PC-3 (cell line): ENCODE measurements at regions not wholly inside any gene's neighbourhood (a gene's known extent, or its start where the extent isn't known, plus 50 kb on each side); places are given as distances from the start of the nearest gene placed in this dataset.

Source experiments
- ATAC-seq: fragments of 200-7000 bp; cut with Tn5 transposase; 2 replicates; pipeline ENCODE4 v1.9.1; 2020; ENCODE audit warnings: mild to moderate bottlenecking, moderate library complexity
- BruUV-seq: library from RNA; stranded (reverse); fragments of 400-500 nt; replicated peaks from 2 replicates; lab custom pipeline; 2021; lab: Mats Ljungman, UMichigan
- CTCF ChIA-PET: fragments of 300-600 bp; sonication (Branson Sonifier 250); formaldehyde crosslinking; loops from one replicate; lab custom pipeline; 2022; ENCODE audit warnings: antibody characterized with exemption; lab: Charles Lee
- POLR2A ChIA-PET: fragments of 300-600 bp; sonication (Branson Sonifier 250); formaldehyde crosslinking; loops from one replicate; lab custom pipeline; 2022; ENCODE audit warnings: antibody characterized with exemption; ENCODE audit not compliant: unreplicated experiment; lab: Charles Lee
- DNase-seq: peaks from one replicate; pipeline ENCODE4 v3.0.0-alpha.2; 2015
- H2AFZ ChIP-seq: fragments of 300-600 bp; sonication (generic); 2 replicates; pipeline ENCODE4 v1.6.0; 2016; ENCODE audit warnings: antibody characterized with exemption, low read length
- H3F3A ChIP-seq: fragments of 300-600 bp; sonication (generic); one replicate; pipeline ENCODE4 v1.6.0; 2017; ENCODE audit warnings: antibody characterized with exemption, low read length, control low read depth, mild to moderate bottlenecking; ENCODE audit not compliant: unreplicated experiment
- H3K27ac ChIP-seq: fragments of 300-600 bp; sonication (generic); 2 replicates; pipeline ENCODE4 v1.5.1; 2016; ENCODE audit warnings: mild to moderate bottlenecking, low read length
- H3K27me3 ChIP-seq: fragments of 300-600 bp; sonication (generic); 2 replicates; pipeline ENCODE4 v1.6.1; 2016; ENCODE audit warnings: low read length, mixed read lengths
- H3K36me3 ChIP-seq: fragments of 300-600 bp; sonication (generic); 2 replicates; pipeline ENCODE4 v1.6.1; 2016; ENCODE audit warnings: low read depth, mixed run types, low read length, mixed read lengths
- H3K4me1 ChIP-seq: fragments of 300-600 bp; sonication (generic); 2 replicates; pipeline ENCODE4 v1.5.1; 2016; ENCODE audit warnings: low read length; ENCODE audit not compliant: insufficient read depth
- H3K4me2 ChIP-seq: fragments of 300-600 bp; sonication (generic); 2 replicates; pipeline ENCODE4 v1.6.0; 2016; ENCODE audit warnings: low read length
- H3K4me3 ChIP-seq: fragments of 300-600 bp; sonication (generic); 2 replicates; pipeline ENCODE4 v1.5.1; 2016; ENCODE audit warnings: mild to moderate bottlenecking, low read length, mixed read lengths
- H3K79me2 ChIP-seq: fragments of 300-600 bp; sonication (generic); 2 replicates; pipeline ENCODE4 v1.6.1; 2017; ENCODE audit warnings: low read length, mixed read lengths
- H3K9ac ChIP-seq: fragments of 300-600 bp; sonication (generic); 2 replicates; pipeline ENCODE4 v1.6.0; 2016; ENCODE audit warnings: mild to moderate bottlenecking, low read length
- H3K9me2 ChIP-seq: fragments of 300-600 bp; sonication (generic); replicated peaks from 2 replicates; pipeline ENCODE4 v1.6.1; 2016; ENCODE audit warnings: mixed run types, low read length, mixed read lengths
- H3K9me3 ChIP-seq: fragments of 300-600 bp; sonication (generic); 2 replicates; pipeline ENCODE4 v1.6.1; 2016; ENCODE audit warnings: low read length, mixed read lengths
- H4K20me1 ChIP-seq: fragments of 300-600 bp; sonication (generic); 2 replicates; pipeline ENCODE4 v1.6.1; 2016; ENCODE audit warnings: low read length, mixed read lengths
- CTCF ChIP-seq: fragments of 300-600 bp; sonication (generic); conservative IDR thresholded peaks from 2 replicates; pipeline ENCODE4 v1.5.1; 2017; ENCODE audit warnings: antibody characterized with exemption, low read depth, mild to moderate bottlenecking, low read length
- EZH2 ChIP-seq: fragments of 300-600 bp; sonication (generic); IDR thresholded peaks from one replicate; pipeline ENCODE4 v1.6.1; 2017; ENCODE audit warnings: antibody characterized with exemption, mild to moderate bottlenecking, low read length; ENCODE audit not compliant: unreplicated experiment
- EZH2phosphoT487 ChIP-seq: fragments of 300-600 bp; sonication (generic); IDR thresholded peaks from 2 replicates; pipeline ENCODE4 v1.6.1; 2018; ENCODE audit warnings: mild to moderate bottlenecking, antibody characterized with exemption, low read length, borderline replicate concordance
- intact Hi-C: fragments of 100-400 bp; cut with micrococcal nuclease; formaldehyde crosslinking; loops from 2 replicates; pipeline ENCODE4 v1.9.0; 2023

GRCh38 chr9:29060041-29060440 lies 1486.8 kb upstream of the C9orf72 start:
- TF ChIP-seq EZH2phosphoT487 (no peak), EZH2 (no peak)
- ATAC-seq, result no peak
- CTCF ChIA-PET, result no interaction called here

GRCh38 chr9:29062446-29062845 lies 1489.2 kb upstream of the C9orf72 start:
- POLR2A ChIA-PET, result no interaction called here
- H3K9me3 ChIP-seq, result no peaks in the 10 kb centered on the region
- no peak for ATAC-seq
- no peaks in the 10 kb centered on the region for H3K9me2 ChIP-seq
- CTCF ChIA-PET, result no interaction called here
- no peaks in the 10 kb centered on the region for H3K79me2 ChIP-seq
- H3K4me2 ChIP-seq, result no peak overlapping the region
- no peak overlapping the region for H2AFZ ChIP-seq
- no peak overlapping the region for H3K4me3 ChIP-seq
- no peaks in the 10 kb centered on the region for H3K36me3 ChIP-seq
- no peaks in the 10 kb centered on the region for H3K4me1 ChIP-seq
- no peak for DNase-seq
- no peaks in the 10 kb centered on the region for H4K20me1 ChIP-seq
- H3F3A ChIP-seq, result no peaks in the 10 kb centered on the region
- no TSS peak for BruUV-seq
- intact Hi-C loops, result no loop called here
- no peak overlapping the region for H3K27ac ChIP-seq
- H3K27me3 ChIP-seq, result no peaks in the 10 kb centered on the region
- H3K9ac ChIP-seq, result no peak overlapping the region
- TF ChIP-seq CTCF (no peak), EZH2 (no peak), EZH2phosphoT487 (no peak)

More at GRCh38 chr9:29060041-29060440, 1486.8 kb upstream of the C9orf72 start:
- POLR2A ChIA-PET, result no interaction called here
- Histone ChIP-seq H3K4me1 (no peaks in the 10 kb centered on the region), H3F3A (no peaks in the 10 kb centered on the region), H3K36me3 (no peaks in the 10 kb centered on the region), H3K9me3 (no peaks in the 10 kb centered on the region), H4K20me1 (no peaks in the 10 kb centered on the region), H3K4me3 (no peak overlapping the region), H3K79me2 (no peaks in the 10 kb centered on the region), H3K4me2 (no peak overlapping the region), H3K27me3 (no peaks in the 10 kb centered on the region), H3K9ac (no peak overlapping the region), H3K9me2 (no peaks in the 10 kb centered on the region), H2AFZ (no peak overlapping the region), H3K27ac (no peak overlapping the region)
- no peak for DNase-seq
- intact Hi-C loops, result no loop called here
- BruUV-seq, result no TSS peak

GRCh38 chr9:29063031-29063430 lies 1489.8 kb upstream of the C9orf72 start:
- no peak overlapping the region for H3K9ac ChIP-seq
- no peak for DNase-seq
- H3K4me1 ChIP-seq, result no peaks in the 10 kb centered on the region
- no peak overlapping the region for H3K4me2 ChIP-seq
- CTCF ChIA-PET, result no interaction called here
- H4K20me1 ChIP-seq, result no peaks in the 10 kb centered on the region
- H3K4me3 ChIP-seq, result no peak overlapping the region
- no peaks in the 10 kb centered on the region for H3K9me3 ChIP-seq
- H3K27me3 ChIP-seq, result no peaks in the 10 kb centered on the region
- no peaks in the 10 kb centered on the region for H3K79me2 ChIP-seq
- POLR2A ChIA-PET, result no interaction called here
- ATAC-seq, result no peak
- no peak overlapping the region for H3K27ac ChIP-seq
- no TSS peak for BruUV-seq
- no peaks in the 10 kb centered on the region for H3K9me2 ChIP-seq
- H3K36me3 ChIP-seq, result no peaks in the 10 kb centered on the region
- intact Hi-C loops, result no loop called here
- H2AFZ ChIP-seq, result no peak overlapping the region
- no peak for TF ChIP-seq EZH2
- TF ChIP-seq CTCF, result no peak
- no peak for TF ChIP-seq EZH2phosphoT487
- H3F3A ChIP-seq, result no peaks in the 10 kb centered on the region
